HEK293 (cell line): ENCODE measurements at regions not wholly inside any gene's neighbourhood (a gene's known extent, or its start where the extent isn't known, plus 50 kb on each side); places are given as distances from the start of the nearest gene placed in this dataset.

ENCODE experiments used
- CTCF ChIA-PET: fragments of 350-600 bp; formaldehyde crosslinking; extraction: SDS; loops from one replicate; lab custom pipeline; 2021; ENCODE audit warnings: antibody characterized with exemption; lab: Yijun Ruan, JAX
- POLR2A ChIA-PET: fragments of 300-600 bp; formaldehyde crosslinking; extraction: SDS; loops from one replicate; lab custom pipeline; 2020; ENCODE audit warnings: antibody characterized with exemption, inconsistent platforms; lab: Yijun Ruan, JAX
- H3K27ac ChIP-seq: fragments of 200-500 bp; sonication (Bioruptor generic); 2 replicates; pipeline ENCODE4 v1.5.1; 2014; ENCODE audit warnings: low read depth, low read length, control low read depth, inconsistent platforms; ENCODE audit errors: extremely low read depth
- H3K36me3 ChIP-seq, 2 experiments: fragments of 200-500 bp in 1 of 2; sonication (Bioruptor generic) in 1 of 2; 1 replicate in 1 of 2; 2 replicates in 1 of 2; pipeline ENCODE4 v1.5.1; 2014 to 2017; ENCODE audit warnings: inconsistent platforms in 2 of 2, low read length in 2 of 2; ENCODE audit not compliant: control insufficient read depth in 2 of 2, insufficient read depth in 1 of 2
- H3K4me1 ChIP-seq: fragments of 200-500 bp; sonication (Bioruptor generic); 2 replicates; pipeline ENCODE4 v1.5.1; 2014; ENCODE audit warnings: mild to moderate bottlenecking, low read length, inconsistent platforms; ENCODE audit not compliant: control insufficient read depth, insufficient read depth
- H3K4me3 ChIP-seq: 2 replicates; pipeline ENCODE4 v1.5.1; 2011; ENCODE audit warnings: low read depth, mild to moderate bottlenecking, control low read depth, low read length, moderate library complexity
- H3K9me3 ChIP-seq: fragments of 200-500 bp; sonication (Bioruptor generic); 2 replicates; pipeline ENCODE4 v1.5.1; 2014; ENCODE audit warnings: low read depth, low read length, inconsistent platforms; ENCODE audit not compliant: control insufficient read depth, insufficient read depth
- HOXD13 ChIP-seq: sonication (generic); formaldehyde crosslinking; IDR thresholded peaks from 2 replicates; pipeline ENCODE4 v1.8.0; 2022; ENCODE audit warnings: missing genetic modification reagents, borderline replicate concordance
- RBAK ChIP-seq: fragments of 450-650 bp; formaldehyde crosslinking; IDR thresholded peaks from 2 replicates; pipeline ENCODE4 v1.5.1; 2016; ENCODE audit warnings: missing biosample characterization, missing genetic modification characterization
- ZFHX2 ChIP-seq: fragments of 450-650 bp; formaldehyde crosslinking; conservative IDR thresholded peaks from 2 replicates; pipeline ENCODE4 v1.5.1; 2016; ENCODE audit warnings: missing biosample characterization, missing genetic modification characterization
- ZFP69B ChIP-seq: fragments of 450-650 bp; formaldehyde crosslinking; IDR thresholded peaks from 2 replicates; pipeline ENCODE4 v1.5.1; 2016; ENCODE audit warnings: missing biosample characterization, missing genetic modification characterization
- ZNF114 ChIP-seq: fragments of 450-650 bp; formaldehyde crosslinking; IDR thresholded peaks from 2 replicates; pipeline ENCODE4 v1.5.0; 2017; ENCODE audit warnings: missing biosample characterization, missing genetic modification characterization
- ZNF350 ChIP-seq: fragments of 450-650 bp; formaldehyde crosslinking; IDR thresholded peaks from 2 replicates; pipeline ENCODE4 v1.5.0; 2017; ENCODE audit warnings: missing biosample characterization, mild to moderate bottlenecking, missing genetic modification characterization
- ZNF366 ChIP-seq: fragments of 450-650 bp; formaldehyde crosslinking; conservative IDR thresholded peaks from 2 replicates; pipeline ENCODE4 v1.5.1; 2016; ENCODE audit warnings: missing biosample characterization, missing genetic modification characterization
- ZNF501 ChIP-seq: fragments of 450-650 bp; formaldehyde crosslinking; IDR thresholded peaks from 2 replicates; pipeline ENCODE4 v1.5.1; 2016; ENCODE audit warnings: missing biosample characterization, missing genetic modification characterization
- ZNF623 ChIP-seq: fragments of 450-650 bp; formaldehyde crosslinking; IDR thresholded peaks from 2 replicates; pipeline ENCODE4 v1.5.1; 2016; ENCODE audit warnings: missing biosample characterization, missing genetic modification characterization
- ZNF624 ChIP-seq: fragments of 450-650 bp; formaldehyde crosslinking; IDR thresholded peaks from 2 replicates; pipeline ENCODE4 v1.5.1; 2017; ENCODE audit warnings: missing biosample characterization, missing genetic modification characterization
- ZNF677 ChIP-seq: fragments of 450-650 bp; IDR thresholded peaks from 2 replicates; pipeline ENCODE4 v1.5.0; 2018; ENCODE audit warnings: missing biosample characterization, mild to moderate bottlenecking, missing genetic modification characterization, moderate library complexity
- ZNF701 ChIP-seq: fragments of 450-650 bp; formaldehyde crosslinking; IDR thresholded peaks from 2 replicates; pipeline ENCODE4 v1.5.1; 2016; ENCODE audit warnings: missing biosample characterization, missing genetic modification characterization
- ZNF776 ChIP-seq: fragments of 450-650 bp; formaldehyde crosslinking; IDR thresholded peaks from 2 replicates; pipeline ENCODE4 v1.5.0; 2017; ENCODE audit warnings: missing biosample characterization, missing genetic modification characterization, borderline replicate concordance
- TF ChIP-seq, protein P1 (sequence below): fragments of 450-650 bp; formaldehyde crosslinking; IDR thresholded peaks from 2 replicates; pipeline ENCODE4 v1.5.1; 2016; ENCODE audit warnings: missing biosample characterization, missing genetic modification characterization
- TF ChIP-seq, protein P2 (sequence below): fragments of 450-650 bp; formaldehyde crosslinking; IDR thresholded peaks from 2 replicates; pipeline ENCODE4 v1.5.1; 2017; ENCODE audit warnings: missing biosample characterization, missing genetic modification characterization
- TF ChIP-seq, protein P3 (sequence below): fragments of 450-650 bp; formaldehyde crosslinking; optimal IDR thresholded peaks from 2 replicates; pipeline ENCODE3; 2016; ENCODE audit warnings: missing biosample characterization, mild to moderate bottlenecking, missing genetic modification characterization

DNA sequence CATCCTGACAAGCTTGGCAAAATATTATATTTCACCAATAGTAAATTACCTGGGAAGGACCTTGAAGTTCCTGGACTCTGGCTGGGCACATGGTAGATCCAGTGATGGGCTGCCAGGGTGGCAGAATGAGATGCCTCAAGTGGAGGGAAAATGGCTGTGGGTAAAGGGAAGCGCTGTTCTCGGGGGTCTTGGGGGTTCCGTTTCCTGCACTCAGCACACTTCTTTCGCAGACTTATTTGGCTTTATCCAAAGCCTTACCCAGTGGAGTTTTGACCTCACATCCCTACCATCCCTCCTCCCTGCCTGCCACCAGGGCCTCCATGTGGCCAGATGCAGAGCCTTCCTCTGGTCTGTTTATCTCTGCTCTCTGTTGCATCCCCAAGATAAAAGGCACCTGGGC, 654.9 kb upstream of the HS6ST1 start:
- H3K27ac ChIP-seq: no peak overlapping the region
- no peaks in the 10 kb centered on the region for H3K4me1 ChIP-seq
- no peak overlapping the region for H3K4me3 ChIP-seq
- no peaks in the 10 kb centered on the region for H3K9me3 ChIP-seq
- TF ChIP-seq ZNF624 (tag by site-specific recombination) (no peak), ZNF366 (no peak), HOXD13 (CRISPR knock-in tag) (no peak), ZNF501 (tag by site-specific recombination) (no peak), ZFP69B (tag by site-specific recombination) (no peak), RBAK (tag by site-specific recombination) (no peak)
- TF ChIP-seq, protein P1, sequence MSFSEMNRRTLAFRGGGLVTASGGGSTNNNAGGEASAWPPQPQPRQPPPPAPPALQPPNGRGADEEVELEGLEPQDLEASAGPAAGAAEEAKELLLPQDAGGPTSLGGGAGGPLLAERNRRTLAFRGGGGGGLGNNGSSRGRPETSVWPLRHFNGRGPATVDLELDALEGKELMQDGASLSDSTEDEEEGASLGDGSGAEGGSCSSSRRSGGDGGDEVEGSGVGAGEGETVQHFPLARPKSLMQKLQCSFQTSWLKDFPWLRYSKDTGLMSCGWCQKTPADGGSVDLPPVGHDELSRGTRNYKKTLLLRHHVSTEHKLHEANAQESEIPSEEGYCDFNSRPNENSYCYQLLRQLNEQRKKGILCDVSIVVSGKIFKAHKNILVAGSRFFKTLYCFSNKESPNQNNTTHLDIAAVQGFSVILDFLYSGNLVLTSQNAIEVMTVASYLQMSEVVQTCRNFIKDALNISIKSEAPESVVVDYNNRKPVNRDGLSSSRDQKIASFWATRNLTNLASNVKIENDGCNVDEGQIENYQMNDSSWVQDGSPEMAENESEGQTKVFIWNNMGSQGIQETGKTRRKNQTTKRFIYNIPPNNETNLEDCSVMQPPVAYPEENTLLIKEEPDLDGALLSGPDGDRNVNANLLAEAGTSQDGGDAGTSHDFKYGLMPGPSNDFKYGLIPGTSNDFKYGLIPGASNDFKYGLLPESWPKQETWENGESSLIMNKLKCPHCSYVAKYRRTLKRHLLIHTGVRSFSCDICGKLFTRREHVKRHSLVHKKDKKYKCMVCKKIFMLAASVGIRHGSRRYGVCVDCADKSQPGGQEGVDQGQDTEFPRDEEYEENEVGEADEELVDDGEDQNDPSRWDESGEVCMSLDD (tag by site-specific recombination): no peak
- TF ChIP-seq, protein P2, sequence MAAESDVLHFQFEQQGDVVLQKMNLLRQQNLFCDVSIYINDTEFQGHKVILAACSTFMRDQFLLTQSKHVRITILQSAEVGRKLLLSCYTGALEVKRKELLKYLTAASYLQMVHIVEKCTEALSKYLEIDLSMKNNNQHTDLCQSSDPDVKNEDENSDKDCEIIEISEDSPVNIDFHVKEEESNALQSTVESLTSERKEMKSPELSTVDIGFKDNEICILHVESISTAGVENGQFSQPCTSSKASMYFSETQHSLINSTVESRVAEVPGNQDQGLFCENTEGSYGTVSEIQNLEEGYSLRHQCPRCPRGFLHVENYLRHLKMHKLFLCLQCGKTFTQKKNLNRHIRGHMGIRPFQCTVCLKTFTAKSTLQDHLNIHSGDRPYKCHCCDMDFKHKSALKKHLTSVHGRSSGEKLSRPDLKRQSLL (tag by site-specific recombination): no peak
- POLR2A ChIA-PET: no interaction called here
- CTCF ChIA-PET: no interaction called here
- H3K36me3 ChIP-seq: no peaks in the 10 kb centered on the region

DNA sequence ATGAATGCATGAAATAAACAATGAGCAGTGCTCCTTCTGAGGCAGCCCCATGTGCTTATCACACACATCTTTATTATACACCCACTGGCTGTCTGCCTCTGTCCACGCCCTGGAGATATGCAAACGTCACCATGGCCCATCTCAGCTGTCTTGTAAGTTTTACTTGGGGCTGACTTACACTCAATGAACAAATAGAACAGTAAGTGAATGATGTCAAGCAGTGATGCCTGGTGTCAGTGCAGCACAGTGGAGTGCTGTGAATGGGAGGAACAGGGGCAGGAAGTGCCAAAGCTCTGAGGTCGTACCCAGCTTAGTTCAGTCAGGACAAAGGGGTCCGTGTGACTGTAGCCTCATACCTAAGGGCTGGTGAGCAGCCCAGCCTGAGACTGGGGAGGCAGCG, 659.5 kb upstream of the HS6ST1 start:
- no peak overlapping the region for H3K27ac ChIP-seq
- TF ChIP-seq ZNF114 (tag by site-specific recombination) (no peak), ZFHX2 (tag by site-specific recombination) (0 out of 2 replicates have a peak, but pooled peaks have one; percentile 14)
- TF ChIP-seq, all 188 proteins: peak for 1
- Histone ChIP-seq H3K4me1 (no peaks in the 10 kb centered on the region), H3K36me3 (no peaks in the 10 kb centered on the region), H3K4me3 (no peak overlapping the region), H3K9me3 (no peaks in the 10 kb centered on the region)
- POLR2A ChIA-PET: no interaction called here
- CTCF ChIA-PET: no interaction called here

DNA sequence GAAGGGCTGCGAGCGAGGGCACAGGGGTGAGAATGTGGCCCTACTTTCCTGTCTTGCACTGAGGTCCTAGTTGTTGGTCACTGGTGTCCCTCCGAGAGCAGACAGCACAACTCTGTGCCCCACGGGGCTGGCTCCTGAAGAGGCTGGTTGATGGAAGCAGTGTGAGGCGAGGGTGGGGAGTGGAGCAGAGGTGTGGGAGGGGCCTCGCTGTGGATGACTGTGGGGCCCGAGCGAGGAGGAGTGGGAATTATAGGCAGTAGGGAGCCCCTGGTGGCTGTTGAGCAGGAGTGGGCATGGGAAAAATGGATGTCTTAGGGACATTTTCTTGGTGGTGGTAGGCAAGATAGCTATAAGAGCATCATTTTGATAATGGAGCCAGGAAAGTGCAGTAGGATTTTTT, 660.5 kb upstream of the HS6ST1 start:
- no peak overlapping the region for H3K27ac ChIP-seq
- POLR2A ChIA-PET: no interaction called here
- H3K4me1 ChIP-seq: no peaks in the 10 kb centered on the region
- no peaks in the 10 kb centered on the region for H3K36me3 ChIP-seq
- H3K9me3 ChIP-seq: no peaks in the 10 kb centered on the region
- TF ChIP-seq, protein P1 (tag by site-specific recombination): no peak
- TF ChIP-seq, protein P3, sequence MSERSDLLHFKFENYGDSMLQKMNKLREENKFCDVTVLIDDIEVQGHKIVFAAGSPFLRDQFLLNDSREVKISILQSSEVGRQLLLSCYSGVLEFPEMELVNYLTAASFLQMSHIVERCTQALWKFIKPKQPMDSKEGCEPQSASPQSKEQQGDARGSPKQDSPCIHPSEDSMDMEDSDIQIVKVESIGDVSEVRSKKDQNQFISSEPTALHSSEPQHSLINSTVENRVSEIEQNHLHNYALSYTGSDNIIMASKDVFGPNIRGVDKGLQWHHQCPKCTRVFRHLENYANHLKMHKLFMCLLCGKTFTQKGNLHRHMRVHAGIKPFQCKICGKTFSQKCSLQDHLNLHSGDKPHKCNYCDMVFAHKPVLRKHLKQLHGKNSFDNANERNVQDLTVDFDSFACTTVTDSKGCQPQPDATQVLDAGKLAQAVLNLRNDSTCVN (tag by site-specific recombination): no peak
- TF ChIP-seq ZNF623 (no peak), ZNF701 (tag by site-specific recombination) (no peak), ZNF776 (no peak), ZNF677 (no peak), ZNF350 (tag by site-specific recombination) (no peak)
- no peak overlapping the region for H3K4me3 ChIP-seq
- CTCF ChIA-PET: interaction anchor here (0.6 kb wide), 1 partner anchor 448 kb away, joined by 3 read pairs; no protein-coding TSS in a partner anchor
